ENCODE measurements at regions not wholly inside any gene's neighbourhood (a gene's known extent, or its start where the extent isn't known, plus 50 kb on each side); places are given as distances from the start of the nearest gene placed in this dataset.
"Not testable (repeated sequence)": the region's sequence is repeated elsewhere in the genome, so short reads cannot be mapped to it uniquely, and the experiment has no call there.

DNA sequence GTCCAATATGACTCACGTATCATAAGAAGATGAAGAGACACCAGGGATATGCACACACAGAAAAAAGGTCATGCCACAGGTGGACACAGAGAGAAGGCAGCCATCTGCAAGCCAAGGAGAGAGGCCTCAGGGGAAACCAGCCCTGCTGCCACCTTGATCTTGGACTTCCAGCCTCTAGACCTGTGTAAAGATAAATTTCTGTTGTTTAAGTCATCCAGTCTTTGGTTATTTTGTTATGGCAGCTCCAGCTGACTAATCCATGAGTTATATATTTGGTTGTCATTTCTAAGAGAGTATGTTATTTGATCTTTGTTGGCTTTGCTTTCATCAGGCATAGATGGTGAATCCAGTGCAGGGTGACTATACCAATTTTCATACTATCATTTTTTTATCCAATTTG is 130.2 kb upstream of the DAP start:
- H3K4me3 ChIP-seq, result no peak overlapping the region
- peaks cover 0 to 6% (median 5%) of the 10 kb centered on the region in 3 donors for H3K9me3 ChIP-seq
- no peak for DNase-seq
- H3K4me1 ChIP-seq, result no peaks in the 10 kb centered on the region
- TF ChIP-seq, protein P1, sequence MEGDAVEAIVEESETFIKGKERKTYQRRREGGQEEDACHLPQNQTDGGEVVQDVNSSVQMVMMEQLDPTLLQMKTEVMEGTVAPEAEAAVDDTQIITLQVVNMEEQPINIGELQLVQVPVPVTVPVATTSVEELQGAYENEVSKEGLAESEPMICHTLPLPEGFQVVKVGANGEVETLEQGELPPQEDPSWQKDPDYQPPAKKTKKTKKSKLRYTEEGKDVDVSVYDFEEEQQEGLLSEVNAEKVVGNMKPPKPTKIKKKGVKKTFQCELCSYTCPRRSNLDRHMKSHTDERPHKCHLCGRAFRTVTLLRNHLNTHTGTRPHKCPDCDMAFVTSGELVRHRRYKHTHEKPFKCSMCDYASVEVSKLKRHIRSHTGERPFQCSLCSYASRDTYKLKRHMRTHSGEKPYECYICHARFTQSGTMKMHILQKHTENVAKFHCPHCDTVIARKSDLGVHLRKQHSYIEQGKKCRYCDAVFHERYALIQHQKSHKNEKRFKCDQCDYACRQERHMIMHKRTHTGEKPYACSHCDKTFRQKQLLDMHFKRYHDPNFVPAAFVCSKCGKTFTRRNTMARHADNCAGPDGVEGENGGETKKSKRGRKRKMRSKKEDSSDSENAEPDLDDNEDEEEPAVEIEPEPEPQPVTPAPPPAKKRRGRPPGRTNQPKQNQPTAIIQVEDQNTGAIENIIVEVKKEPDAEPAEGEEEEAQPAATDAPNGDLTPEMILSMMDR (IDR thresholded peaks at IDR 0.05), result no peak
- intact Hi-C loops (cut with DNase I; ENCODE audit: low total_unique reads), result no loop called here
- H3K36me3 ChIP-seq, result no peaks in the 10 kb centered on the region
- H3K27me3 ChIP-seq, result no peaks in the 10 kb centered on the region
- no peak overlapping the region for H3K27ac ChIP-seq

GRCh38 chr5:10886497-10886896 is 125.5 kb upstream of the DAP start:
- Histone ChIP-seq H3K4me3 (no peak overlapping the region), H3K27me3 (no peaks in the 10 kb centered on the region), H3K27ac (no peak overlapping the region), H3K36me3 (no peaks in the 10 kb centered on the region), H3K4me1 (no peaks in the 10 kb centered on the region), H3K9me3 (peaks cover 0 to 6% (median 5%) of the 10 kb centered on the region in 3 donors)
- TF ChIP-seq, protein P1 (IDR thresholded peaks at IDR 0.05), result no peak
- DNase-seq, result no peak
- intact Hi-C loops (cut with DNase I; ENCODE audit: low total_unique reads), result no loop called here

DNA sequence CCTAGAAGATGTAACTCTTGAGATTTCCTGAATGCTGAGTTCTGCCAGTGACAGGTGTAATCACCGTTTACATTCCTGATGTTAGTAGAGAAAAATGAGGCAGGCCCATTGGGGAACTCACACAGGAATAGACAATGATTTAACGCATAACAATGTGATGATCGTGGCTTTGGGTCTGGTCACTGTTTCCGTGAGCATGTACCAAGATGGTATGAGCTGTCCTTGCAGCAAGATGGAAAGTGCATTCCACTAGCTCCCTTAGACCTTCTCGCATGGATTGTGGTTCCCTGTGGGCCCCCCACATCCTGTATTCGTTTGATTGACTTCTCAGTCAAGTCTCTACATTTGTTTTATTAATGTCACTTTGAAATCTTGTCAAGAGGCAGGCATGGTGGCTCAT is 124.0 kb upstream of the DAP start:
- TF ChIP-seq, protein P1 (IDR thresholded peaks at IDR 0.05), result no peak
- no peak overlapping the region for H3K4me3 ChIP-seq
- H3K27me3 ChIP-seq, result no peaks in the 10 kb centered on the region
- intact Hi-C loops (cut with DNase I; ENCODE audit: low total_unique reads), result no loop called here
- DNase-seq, result no peak
- H3K9me3 ChIP-seq, result no peaks in the 10 kb centered on the region
- no peaks in the 10 kb centered on the region for H3K4me1 ChIP-seq
- no peak overlapping the region for H3K27ac ChIP-seq
- H3K36me3 ChIP-seq, result no peaks in the 10 kb centered on the region

DNA sequence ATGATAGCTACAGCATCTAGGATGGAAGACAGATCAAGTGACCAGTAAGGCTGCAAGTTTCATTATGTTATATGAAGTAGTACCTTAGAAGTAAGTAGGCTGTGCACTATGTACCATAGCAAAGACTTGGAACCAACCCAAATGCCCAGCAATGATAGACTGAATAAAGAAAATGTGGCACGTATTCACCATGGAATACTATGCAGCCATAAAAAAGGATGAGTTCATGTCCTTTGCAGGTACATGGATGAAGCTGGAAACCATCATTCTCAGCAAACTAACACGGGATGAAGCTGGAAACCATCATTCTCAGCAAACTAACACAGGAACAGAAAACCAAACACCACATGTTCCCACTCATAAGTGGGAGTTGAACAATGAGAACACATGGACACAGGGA is 122.9 kb upstream of the DAP start:
- intact Hi-C loops (cut with DNase I; ENCODE audit: low total_unique reads), result not testable (repeated sequence)

GRCh38 chr5:10880934-10881333 is 119.9 kb upstream of the DAP start:
- no peak for DNase-seq
- Histone ChIP-seq H3K9me3 (no peaks in the 10 kb centered on the region), H3K4me1 (no peaks in the 10 kb centered on the region), H3K27ac (no peak overlapping the region), H3K4me3 (no peak overlapping the region), H3K27me3 (no peaks in the 10 kb centered on the region), H3K36me3 (no peaks in the 10 kb centered on the region)
- intact Hi-C loops (cut with DNase I; ENCODE audit: low total_unique reads), result no loop called here
- TF ChIP-seq, protein P1 (IDR thresholded peaks at IDR 0.05), result no peak

More for the DNA sequence above, 122.9 kb upstream of the DAP start:
- H3K36me3 ChIP-seq, DNase-seq, H3K9me3 ChIP-seq, H3K27me3 ChIP-seq, H3K4me3 ChIP-seq, H3K27ac ChIP-seq, H3K4me1 ChIP-seq: not testable (repeated sequence)

DNA sequence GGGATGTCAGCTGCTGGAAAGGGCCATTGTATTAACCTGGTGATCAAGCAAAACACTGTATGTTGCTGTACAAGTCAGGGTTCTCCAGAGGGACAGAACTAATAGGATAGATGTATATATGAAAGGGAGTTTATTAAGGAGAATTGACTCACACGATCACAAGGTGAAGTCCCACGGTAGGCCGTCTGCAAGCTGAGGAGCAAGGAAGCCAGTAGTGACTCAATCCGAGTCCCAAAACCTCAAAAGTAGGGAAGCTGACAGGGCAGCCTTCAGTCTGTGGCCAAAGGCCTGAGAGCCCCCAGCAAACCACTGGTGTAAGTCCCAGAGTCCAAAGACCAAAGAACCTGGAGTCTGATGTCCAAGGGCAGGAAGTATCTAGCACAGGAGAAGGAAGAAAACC is 116.0 kb upstream of the DAP start:
- H3K27me3 ChIP-seq; H3K27ac ChIP-seq; intact Hi-C loops (cut with DNase I; ENCODE audit: low total_unique reads); H3K9me3 ChIP-seq; H3K36me3 ChIP-seq; H3K4me3 ChIP-seq; H3K4me1 ChIP-seq; DNase-seq: not testable (repeated sequence)

DNA sequence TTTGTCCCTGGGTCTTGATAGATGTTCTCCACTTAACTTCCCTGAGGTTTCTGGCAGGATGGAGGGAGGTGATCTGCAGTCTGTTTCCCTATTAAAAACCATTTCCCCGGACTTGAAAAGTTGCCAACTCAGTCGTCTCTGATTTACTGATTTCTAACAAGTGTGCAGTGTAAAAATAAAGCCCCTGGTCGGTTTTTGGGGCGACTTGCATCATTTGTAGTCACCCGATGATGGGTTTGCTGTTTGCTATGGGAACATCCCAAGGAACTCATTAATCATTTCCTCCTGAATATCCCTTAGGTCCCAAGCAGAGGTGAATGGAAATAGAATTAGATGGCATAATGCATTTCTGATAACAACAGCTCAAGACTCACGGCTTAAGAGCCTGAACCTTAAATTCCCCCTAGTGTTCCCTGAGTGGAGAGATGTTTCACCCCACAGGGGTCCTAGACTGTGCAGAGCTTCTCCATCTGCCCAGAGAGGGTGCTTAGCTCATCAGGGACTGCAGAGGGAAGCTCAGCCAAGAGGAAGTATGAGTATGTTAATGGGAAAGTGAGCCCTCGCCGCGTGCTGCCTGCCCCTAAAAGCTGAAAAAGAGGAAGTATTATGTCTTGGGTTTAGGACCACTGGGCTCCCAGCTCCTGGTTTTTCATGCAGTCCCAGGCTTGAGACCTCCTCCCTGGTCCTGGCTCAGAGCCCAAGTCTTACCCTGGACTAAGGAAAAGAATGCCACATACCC is 115.1 kb upstream of the DAP start:
- H3K4me3 ChIP-seq, result no peak overlapping the region
- H3K4me1 ChIP-seq, result no peaks in the 10 kb centered on the region
- intact Hi-C loops (cut with DNase I; ENCODE audit: low total_unique reads), result no loop called here
- H3K27me3 ChIP-seq, result no peaks in the 10 kb centered on the region
- no peak overlapping the region for H3K27ac ChIP-seq
- no peaks in the 10 kb centered on the region for H3K9me3 ChIP-seq
- DNase-seq, result peak in 1 of 2 donors; percentile 42
- H3K36me3 ChIP-seq, result no peaks in the 10 kb centered on the region
- TF ChIP-seq, protein P1 (IDR thresholded peaks at IDR 0.05), result no peak

All from tibial artery (tissue), 4 donors.